ENCODE measurements at regions not wholly inside any gene's neighbourhood (a gene's known extent, or its start where the extent isn't known, plus 50 kb on each side); places are given as distances from the start of the nearest gene placed in this dataset.

GRCh38 chr13:104577071-104577815 lies 1511.0 kb upstream of the SLC10A2 start:
- DNase-seq (no peak), ATAC-seq (no peak)
- no peak overlapping the region for H3K27ac ChIP-seq
- H3K9me3 ChIP-seq: no peaks in the 10 kb centered on the region
- WGBS, 2 donors: 44 to 45% methylated on average over 4 of the region's 4 CpGs
- no peaks in the 10 kb centered on the region for H3K4me1 ChIP-seq
- intact Hi-C loops (cut with DNase I): no loop called here
- TF ChIP-seq POLR2A (IDR thresholded peaks at IDR 0.05) (no peak), CTCF (IDR thresholded peaks at IDR 0.05) (no peak)
- H3K27me3 ChIP-seq: no peaks in the 10 kb centered on the region
- no peak overlapping the region for H3K4me3 ChIP-seq
- no peaks in the 10 kb centered on the region for H3K36me3 ChIP-seq (replicated peaks in 1 of 2; ENCODE audit: insufficient read depth in 1 of 2, low read depth in 2 of 2)

GRCh38 chr13:104571893-104572229 lies 1505.6 kb upstream of the SLC10A2 start:
- ATAC-seq (no peak), DNase-seq (no peak)
- H3K27ac ChIP-seq: peak overlapping the region in 1 of 4 donors; percentile 16
- H3K36me3 ChIP-seq (replicated peaks in 1 of 2; ENCODE audit: insufficient read depth in 1 of 2, low read depth in 2 of 2): no peaks in the 10 kb centered on the region
- no peaks in the 10 kb centered on the region for H3K27me3 ChIP-seq
- H3K9me3 ChIP-seq: no peaks in the 10 kb centered on the region
- TF ChIP-seq CTCF (IDR thresholded peaks at IDR 0.05): no peak
- no peak for TF ChIP-seq POLR2A (IDR thresholded peaks at IDR 0.05)
- WGBS, 2 donors: 44 to 47% methylated on average over 2 of the region's 2 CpGs
- intact Hi-C loops (cut with DNase I): no loop called here
- peaks cover 9% of the 10 kb centered on the region for H3K4me1 ChIP-seq
- no peak overlapping the region for H3K4me3 ChIP-seq

GRCh38 chr13:104571161-104571892 lies 1505.1 kb upstream of the SLC10A2 start:
- WGBS, 2 donors: 14 to 18% methylated on average over 12 of the region's 12 CpGs
- peaks cover 9% of the 10 kb centered on the region for H3K4me1 ChIP-seq
- no peaks in the 10 kb centered on the region for H3K27me3 ChIP-seq
- intact Hi-C loops (cut with DNase I): no loop called here
- peak overlapping the region in 2 of 4 donors; percentile 31 to 62 for H3K27ac ChIP-seq
- TF ChIP-seq CTCF (IDR thresholded peaks at IDR 0.05) (peak; percentile 46 to 87 (median 81)), POLR2A (IDR thresholded peaks at IDR 0.05) (no peak)
- H3K36me3 ChIP-seq (replicated peaks in 1 of 2; ENCODE audit: insufficient read depth in 1 of 2, low read depth in 2 of 2): no peaks in the 10 kb centered on the region
- H3K9me3 ChIP-seq: no peaks in the 10 kb centered on the region
- ATAC-seq (peak; percentile 97), DNase-seq (peak; percentile 77 to 86 (median 80))
- no peak overlapping the region for H3K4me3 ChIP-seq

GRCh38 chr13:104567114-104567513 lies 1500.9 kb upstream of the SLC10A2 start:
- Histone ChIP-seq H3K4me3 (no peak overlapping the region), H3K27ac (no peak overlapping the region), H3K36me3 (replicated peaks in 1 of 2; ENCODE audit: insufficient read depth in 1 of 2, low read depth in 2 of 2) (no peaks in the 10 kb centered on the region), H3K4me1 (peaks cover 9% of the 10 kb centered on the region), H3K9me3 (no peaks in the 10 kb centered on the region), H3K27me3 (no peaks in the 10 kb centered on the region)
- no peak for ATAC-seq
- WGBS, 2 donors: 79 to 85% methylated on average over 5 of the region's 5 CpGs
- TF ChIP-seq POLR2A (IDR thresholded peaks at IDR 0.05) (no peak), CTCF (IDR thresholded peaks at IDR 0.05) (no peak)
- intact Hi-C loops (cut with DNase I): no loop called here
- DNase-seq: no peak
